OCI-LY7 (cell line): ENCODE measurements at regions not wholly inside any gene's neighbourhood (a gene's known extent, or its start where the extent isn't known, plus 50 kb on each side); places are given as distances from the start of the nearest gene placed in this dataset.

Experiments used
- EZH2phosphoT487 ChIP-seq: fragments of 200-600 bp; sonication (generic); IDR thresholded peaks from 2 replicates; pipeline ENCODE4 v1.6.1; 2018; ENCODE audit warnings: low read depth, borderline replicate concordance, mild to moderate bottlenecking, mixed run types, antibody characterized with exemption, low read length, moderate library complexity, mixed read lengths
- TF ChIP-seq, protein P1 (sequence below): fragments of 200-600 bp; sonication (generic); conservative IDR thresholded peaks from 2 replicates; pipeline ENCODE4 v1.5.1; 2014; ENCODE audit warnings: mild to moderate bottlenecking, antibody characterized with exemption, low read length, moderate library complexity, mixed read lengths

GRCh38 chrX:124501586-124501985, 155.2 kb downstream of the SH2D1A start:
- TF ChIP-seq, protein P1, sequence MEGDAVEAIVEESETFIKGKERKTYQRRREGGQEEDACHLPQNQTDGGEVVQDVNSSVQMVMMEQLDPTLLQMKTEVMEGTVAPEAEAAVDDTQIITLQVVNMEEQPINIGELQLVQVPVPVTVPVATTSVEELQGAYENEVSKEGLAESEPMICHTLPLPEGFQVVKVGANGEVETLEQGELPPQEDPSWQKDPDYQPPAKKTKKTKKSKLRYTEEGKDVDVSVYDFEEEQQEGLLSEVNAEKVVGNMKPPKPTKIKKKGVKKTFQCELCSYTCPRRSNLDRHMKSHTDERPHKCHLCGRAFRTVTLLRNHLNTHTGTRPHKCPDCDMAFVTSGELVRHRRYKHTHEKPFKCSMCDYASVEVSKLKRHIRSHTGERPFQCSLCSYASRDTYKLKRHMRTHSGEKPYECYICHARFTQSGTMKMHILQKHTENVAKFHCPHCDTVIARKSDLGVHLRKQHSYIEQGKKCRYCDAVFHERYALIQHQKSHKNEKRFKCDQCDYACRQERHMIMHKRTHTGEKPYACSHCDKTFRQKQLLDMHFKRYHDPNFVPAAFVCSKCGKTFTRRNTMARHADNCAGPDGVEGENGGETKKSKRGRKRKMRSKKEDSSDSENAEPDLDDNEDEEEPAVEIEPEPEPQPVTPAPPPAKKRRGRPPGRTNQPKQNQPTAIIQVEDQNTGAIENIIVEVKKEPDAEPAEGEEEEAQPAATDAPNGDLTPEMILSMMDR = no peak
- TF ChIP-seq EZH2phosphoT487 = no peak
